ENCODE measurements at regions not wholly inside any gene's neighbourhood (a gene's known extent, or its start where the extent isn't known, plus 50 kb on each side); places are given as distances from the start of the nearest gene placed in this dataset.
"Not testable (repeated sequence)": the region's sequence is repeated elsewhere in the genome, so short reads cannot be mapped to it uniquely, and the experiment has no call there.

DNA sequence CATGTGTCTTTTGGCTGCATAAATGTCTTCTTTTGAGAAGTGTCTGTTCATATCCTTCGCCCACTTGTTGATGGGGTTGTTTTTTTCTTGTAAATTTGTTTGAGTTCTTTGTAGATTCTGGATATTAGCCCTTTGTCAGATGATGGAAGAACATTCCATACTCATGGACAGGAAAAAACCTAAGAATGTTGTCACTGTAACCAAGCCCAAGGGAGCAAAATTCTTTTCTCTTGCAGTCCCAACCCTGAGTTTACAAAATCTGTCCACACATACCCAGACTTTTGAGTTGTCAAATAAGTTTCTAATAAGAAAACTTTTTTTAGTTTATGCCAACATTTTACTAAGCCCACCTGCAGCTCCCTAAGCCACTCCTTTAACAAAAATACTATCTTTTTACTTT, 408.2 kb upstream of the FAT1 start:
- not testable (repeated sequence) for H3K9me3 Mint-ChIP-seq; DNase-seq (ENCODE audit: low spot score in 2 of 2); ATAC-seq (ENCODE audit: low read depth); H3K27ac Mint-ChIP-seq; H3K4me1 Mint-ChIP-seq; H3K36me3 Mint-ChIP-seq; H3K27me3 Mint-ChIP-seq; H3K4me3 Mint-ChIP-seq

GRCh38 chr4:187135878-187136277, 412.2 kb upstream of the FAT1 start:
- H3K9me3 Mint-ChIP-seq: peaks cover 3% of the 10 kb centered on the region
- no peaks in the 10 kb centered on the region for H3K36me3 Mint-ChIP-seq
- DNase-seq (ENCODE audit: low spot score in 2 of 2) (no peak), ATAC-seq (ENCODE audit: low read depth) (no peak)
- no peak overlapping the region for H3K27ac Mint-ChIP-seq
- no peak overlapping the region for H3K4me3 Mint-ChIP-seq
- no peaks in the 10 kb centered on the region for H3K27me3 Mint-ChIP-seq
- no peaks in the 10 kb centered on the region for H3K4me1 Mint-ChIP-seq

DNA sequence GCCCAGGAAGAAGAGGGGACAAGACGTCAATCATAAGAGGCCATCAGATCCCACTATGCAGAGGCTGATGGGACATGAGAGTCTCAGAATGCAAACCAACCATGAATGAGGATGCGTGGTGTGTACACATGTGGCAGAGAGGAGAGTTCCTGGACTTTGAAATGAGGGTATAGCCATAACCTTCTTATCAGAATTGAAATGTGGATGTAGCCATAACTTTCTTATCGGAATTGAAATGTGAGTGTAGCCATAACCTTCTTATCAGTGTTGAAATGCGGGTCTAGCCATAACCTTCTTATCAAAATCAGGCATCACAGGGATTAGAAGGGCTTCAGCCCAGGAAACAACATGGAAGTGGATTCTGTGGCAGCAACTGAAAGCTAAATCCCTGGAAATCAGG, 415.5 kb upstream of the FAT1 start:
- Mint-ChIP-seq H3K27ac (no peak overlapping the region), H3K9me3 (peaks cover 3% of the 10 kb centered on the region), H3K4me1 (no peaks in the 10 kb centered on the region), H3K4me3 (no peak overlapping the region), H3K36me3 (no peaks in the 10 kb centered on the region), H3K27me3 (no peaks in the 10 kb centered on the region)
- ATAC-seq (ENCODE audit: low read depth) (no peak), DNase-seq (ENCODE audit: low spot score in 2 of 2) (no peak)

DNA sequence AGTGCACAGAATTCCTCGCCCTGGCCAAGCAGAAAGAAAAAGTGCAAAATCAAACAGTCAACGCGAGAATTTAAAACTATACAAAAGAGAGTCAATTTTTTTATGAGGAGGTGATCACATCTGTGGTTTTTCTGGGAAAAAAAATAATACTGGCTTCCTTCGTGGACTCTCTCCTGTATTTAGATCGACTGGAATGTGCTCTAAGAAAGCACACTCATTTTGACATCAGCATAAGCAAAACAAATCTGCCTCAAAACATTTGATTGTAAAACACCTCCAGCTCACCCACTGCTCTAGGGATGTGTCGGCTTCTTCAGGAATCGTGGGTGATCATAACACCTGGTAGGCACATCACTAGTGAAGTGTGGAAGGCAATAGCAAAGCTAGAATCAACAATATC, 417.4 kb upstream of the FAT1 start:
- H3K9me3 Mint-ChIP-seq: peaks cover 3% of the 10 kb centered on the region
- H3K4me3 Mint-ChIP-seq: no peak overlapping the region

GRCh38 chr4:187149229-187149945, 425.7 kb upstream of the FAT1 start:
- Mint-ChIP-seq H3K36me3 (no peaks in the 10 kb centered on the region), H3K4me1 (no peaks in the 10 kb centered on the region), H3K9me3 (peaks cover 7% of the 10 kb centered on the region), H3K27ac (no peak overlapping the region), H3K27me3 (no peaks in the 10 kb centered on the region), H3K4me3 (no peak overlapping the region)
- DNase-seq (ENCODE audit: low spot score in 2 of 2) (no peak), ATAC-seq (ENCODE audit: low read depth) (no peak)

More for the DNA sequence above, 417.4 kb upstream of the FAT1 start:
- no peaks in the 10 kb centered on the region for H3K27me3 Mint-ChIP-seq
- H3K4me1 Mint-ChIP-seq: no peaks in the 10 kb centered on the region
- no peak for ATAC-seq (ENCODE audit: low read depth)
- no peak for DNase-seq (ENCODE audit: low spot score in 2 of 2)
- H3K36me3 Mint-ChIP-seq: no peaks in the 10 kb centered on the region
- H3K27ac Mint-ChIP-seq: no peak overlapping the region

GRCh38 chr4:187157380-187157958, 433.8 kb upstream of the FAT1 start:
- ATAC-seq (ENCODE audit: low read depth) (no peak), DNase-seq (ENCODE audit: low spot score in 2 of 2) (no peak)
- Mint-ChIP-seq H3K4me1 (no peaks in the 10 kb centered on the region), H3K27me3 (no peaks in the 10 kb centered on the region), H3K27ac (no peak overlapping the region), H3K36me3 (no peaks in the 10 kb centered on the region), H3K4me3 (no peak overlapping the region), H3K9me3 (peaks cover 14% of the 10 kb centered on the region)

DNA sequence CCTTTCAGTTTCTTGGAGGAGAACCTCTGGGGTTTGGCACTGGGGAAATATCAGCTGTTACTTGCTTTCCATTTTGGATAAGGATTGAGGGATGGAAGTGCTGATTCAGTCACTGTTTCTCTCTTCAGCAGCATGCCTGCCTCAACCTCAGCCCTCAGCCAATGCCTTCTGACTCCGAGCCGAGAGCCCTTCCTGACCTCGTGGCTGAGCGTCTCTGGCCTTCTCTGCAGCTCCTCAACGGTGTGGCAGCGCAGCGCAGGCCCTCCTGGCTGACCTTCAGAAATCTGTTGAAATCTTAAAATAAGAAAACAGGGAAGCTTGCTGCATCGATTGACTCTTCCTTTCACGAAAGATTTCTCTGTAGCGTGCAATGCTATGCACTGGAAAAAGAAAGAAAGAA, 434.3 kb upstream of the FAT1 start:
- H3K27me3 Mint-ChIP-seq: no peaks in the 10 kb centered on the region
- H3K36me3 Mint-ChIP-seq: no peaks in the 10 kb centered on the region
- DNase-seq (ENCODE audit: low spot score in 2 of 2) (no peak), ATAC-seq (ENCODE audit: low read depth) (no peak)
- H3K4me3 Mint-ChIP-seq: no peak overlapping the region
- no peak overlapping the region for H3K27ac Mint-ChIP-seq
- H3K9me3 Mint-ChIP-seq: peaks cover 14% of the 10 kb centered on the region
- no peaks in the 10 kb centered on the region for H3K4me1 Mint-ChIP-seq

GRCh38 chr4:187160486-187160885, 436.8 kb upstream of the FAT1 start:
- Mint-ChIP-seq H3K27me3 (no peaks in the 10 kb centered on the region), H3K4me3 (no peak overlapping the region), H3K36me3 (no peaks in the 10 kb centered on the region), H3K4me1 (no peaks in the 10 kb centered on the region), H3K27ac (no peak overlapping the region), H3K9me3 (peaks cover 6% of the 10 kb centered on the region)
- no peak for ATAC-seq (ENCODE audit: low read depth)
- no peak for DNase-seq (ENCODE audit: low spot score in 2 of 2)

GRCh38 chr4:187166886-187167512, 443.3 kb upstream of the FAT1 start:
- H3K27ac Mint-ChIP-seq: no peak overlapping the region
- H3K9me3 Mint-ChIP-seq: peaks cover 2% of the 10 kb centered on the region
- no peaks in the 10 kb centered on the region for H3K27me3 Mint-ChIP-seq
- ATAC-seq (ENCODE audit: low read depth): no peak
- no peaks in the 10 kb centered on the region for H3K36me3 Mint-ChIP-seq
- DNase-seq (ENCODE audit: low spot score in 2 of 2): no peak
- no peak overlapping the region for H3K4me3 Mint-ChIP-seq
- H3K4me1 Mint-ChIP-seq: no peaks in the 10 kb centered on the region

- Mint-ChIP-seq H3K36me3 (no peaks in the 10 kb centered on the region), H3K4me1 (no peaks in the 10 kb centered on the region), H3K27me3 (no peaks in the 10 kb centered on the region), H3K9me3 (peaks cover 3% of the 10 kb centered on the region), H3K27ac (no peak overlapping the region), H3K4me3 (no peak overlapping the region)
- ATAC-seq (ENCODE audit: low read depth) (no peak), DNase-seq (ENCODE audit: low spot score in 2 of 2) (no peak)
These were observed 448.2 kb upstream of the FAT1 start for GRCh38 chr4:187171706-187172339.

GRCh38 chr4:187172340-187172761, 448.7 kb upstream of the FAT1 start:
- Mint-ChIP-seq H3K27ac (no peak overlapping the region), H3K4me1 (no peaks in the 10 kb centered on the region), H3K4me3 (no peak overlapping the region), H3K36me3 (no peaks in the 10 kb centered on the region), H3K9me3 (peaks cover 3% of the 10 kb centered on the region), H3K27me3 (no peaks in the 10 kb centered on the region)
- ATAC-seq (ENCODE audit: low read depth) (no peak), DNase-seq (ENCODE audit: low spot score in 2 of 2) (no peak)

DNA sequence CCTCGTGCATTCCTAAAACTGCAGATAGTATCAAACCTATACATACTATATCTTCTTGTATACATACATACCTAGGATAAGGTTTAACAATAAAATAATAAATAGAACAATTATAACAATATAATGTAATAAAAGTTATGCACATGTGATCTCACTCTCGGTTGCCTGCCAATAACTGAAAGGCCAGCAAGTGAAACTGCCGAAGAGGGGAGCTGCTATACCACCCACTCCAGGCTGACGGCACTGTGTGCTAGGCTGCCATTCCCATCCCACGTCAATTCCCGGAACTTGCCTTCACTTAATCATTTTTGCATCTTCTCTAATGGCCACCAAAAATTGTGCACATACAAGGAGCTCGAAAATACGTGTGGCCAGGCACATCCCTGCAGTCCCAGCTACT, 451.1 kb upstream of the FAT1 start:
- no peaks in the 10 kb centered on the region for H3K27me3 Mint-ChIP-seq

DNA sequence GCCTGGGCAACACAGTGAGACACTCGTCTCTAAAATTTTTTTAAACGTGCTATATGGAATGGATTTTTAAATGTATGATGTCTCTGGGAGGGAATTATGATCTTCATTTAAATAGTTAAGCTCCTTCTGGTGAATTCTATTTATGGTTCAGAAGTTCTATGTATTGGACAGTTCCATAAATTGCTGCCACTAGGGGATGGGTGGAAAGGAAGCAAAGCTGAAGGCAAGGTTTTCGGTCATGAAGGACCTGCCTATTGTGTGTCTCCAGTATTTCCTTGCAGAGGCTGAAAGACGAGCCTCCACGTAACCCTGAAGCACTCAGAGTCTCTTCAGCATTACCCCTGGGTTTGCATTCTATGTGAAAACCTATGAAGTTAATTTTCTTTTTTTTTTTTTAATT, 451.5 kb upstream of the FAT1 start:
- ATAC-seq (ENCODE audit: low read depth) (no peak), DNase-seq (ENCODE audit: low spot score in 2 of 2) (no peak)
- H3K27ac Mint-ChIP-seq: no peak overlapping the region
- no peaks in the 10 kb centered on the region for H3K36me3 Mint-ChIP-seq
- H3K4me1 Mint-ChIP-seq: no peaks in the 10 kb centered on the region
- no peak overlapping the region for H3K4me3 Mint-ChIP-seq
- peaks cover 3% of the 10 kb centered on the region for H3K9me3 Mint-ChIP-seq
- H3K27me3 Mint-ChIP-seq: no peaks in the 10 kb centered on the region

More for the DNA sequence above, 451.1 kb upstream of the FAT1 start:
- no peak overlapping the region for H3K27ac Mint-ChIP-seq
- peaks cover 3% of the 10 kb centered on the region for H3K9me3 Mint-ChIP-seq
- DNase-seq (ENCODE audit: low spot score in 2 of 2): no peak
- no peak for ATAC-seq (ENCODE audit: low read depth)
- no peaks in the 10 kb centered on the region for H3K36me3 Mint-ChIP-seq
- H3K4me1 Mint-ChIP-seq: no peaks in the 10 kb centered on the region
- H3K4me3 Mint-ChIP-seq: no peak overlapping the region

DNA sequence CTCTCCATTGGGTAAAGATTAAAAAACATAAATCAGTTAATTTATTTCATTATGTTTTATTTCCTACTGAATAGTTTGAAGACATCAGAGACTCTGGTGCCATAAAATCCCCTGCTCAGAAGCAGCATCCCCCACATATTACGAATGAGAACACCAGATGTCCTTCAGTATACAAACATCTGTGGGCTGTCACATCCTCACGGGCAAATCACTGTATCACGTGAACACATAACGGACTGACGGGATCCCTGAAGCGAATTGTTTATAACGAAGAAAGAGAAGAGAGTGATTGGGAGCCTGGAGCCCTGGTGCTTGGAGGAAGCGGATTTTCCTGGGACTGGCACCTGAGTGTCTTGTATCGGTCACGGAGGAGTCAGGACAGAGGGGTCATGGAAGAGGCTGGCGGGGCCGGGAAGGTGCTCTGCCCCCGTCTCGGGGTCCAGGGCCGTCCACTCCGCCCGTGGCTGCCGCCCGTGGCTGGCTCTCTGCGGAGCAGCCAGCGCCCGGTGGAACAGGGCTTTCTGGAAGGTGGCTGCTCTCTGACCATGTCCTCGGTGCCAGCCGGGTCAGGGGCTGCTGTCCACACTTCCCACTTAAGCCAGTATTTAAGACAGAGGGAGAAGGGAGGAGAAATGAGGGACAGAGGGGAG, 452.7 kb upstream of the FAT1 start:
- Mint-ChIP-seq H3K27ac (no peak overlapping the region), H3K27me3 (no peaks in the 10 kb centered on the region), H3K4me3 (no peak overlapping the region), H3K4me1 (no peaks in the 10 kb centered on the region), H3K9me3 (peaks cover 3% of the 10 kb centered on the region), H3K36me3 (no peaks in the 10 kb centered on the region)
- DNase-seq (ENCODE audit: low spot score in 2 of 2): no peak
- ATAC-seq (ENCODE audit: low read depth): no peak

Measured in memory B cell (primary cell).